ENCODE measurements at regions not wholly inside any gene's neighbourhood (a gene's known extent, or its start where the extent isn't known, plus 50 kb on each side); places are given as distances from the start of the nearest gene placed in this dataset.
"Not testable (repeated sequence)": the region's sequence is repeated elsewhere in the genome, so short reads cannot be mapped to it uniquely, and the experiment has no call there.

GRCh38 chr13:65302691-65303090 is 1927.4 kb downstream of the PCDH9 start:
- DNase-seq = no peak

- DNase-seq = peak; percentile 44 to 45
Measured at GRCh38 chr13:65301506-65301905, 1928.6 kb downstream of the PCDH9 start.

DNA sequence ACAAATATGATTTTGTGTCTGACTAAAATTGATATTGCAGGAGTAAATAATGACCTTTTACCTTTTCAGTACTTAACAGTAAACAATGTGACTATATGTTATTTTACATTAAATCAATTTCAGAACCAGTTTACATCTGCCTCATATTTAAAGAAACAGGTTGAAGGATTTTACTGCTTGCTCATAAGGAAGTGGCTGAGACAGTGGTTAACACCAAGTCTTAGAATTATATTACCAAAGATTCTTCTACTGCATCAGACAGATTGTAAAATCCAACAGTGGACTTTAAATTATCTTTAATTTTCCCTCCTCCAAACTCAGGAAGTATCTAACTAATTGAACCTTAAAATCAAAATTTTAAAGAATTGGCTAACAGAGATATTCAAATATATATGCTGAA is 1929.9 kb downstream of the PCDH9 start:
- DNase-seq = no peak

GRCh38 chr13:65293530-65294198 is 1936.5 kb downstream of the PCDH9 start:
- no peak for DNase-seq

DNA sequence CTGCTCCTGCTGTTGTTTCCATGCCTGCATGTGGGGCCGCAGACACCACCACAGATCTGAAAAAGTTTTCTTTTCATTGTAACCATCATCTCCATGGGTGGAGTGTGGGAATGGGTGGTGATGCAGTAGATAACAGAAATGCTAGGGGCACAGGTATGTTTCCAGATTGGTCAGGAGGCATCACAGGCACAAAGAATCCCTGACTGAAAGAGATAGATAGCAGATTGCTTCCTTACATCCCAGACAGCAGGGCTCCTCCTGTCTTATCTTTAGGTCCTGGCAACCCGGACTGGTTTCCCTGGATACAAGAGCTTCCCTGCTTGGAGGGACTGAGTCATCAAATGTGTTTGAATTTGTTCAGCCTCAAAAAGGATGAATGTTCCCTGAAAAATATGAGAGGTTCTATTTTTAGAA is 1937.6 kb downstream of the PCDH9 start:
- DNase-seq = no peak

- no peak for DNase-seq
Measured at GRCh38 chr13:65287405-65287804, 1942.7 kb downstream of the PCDH9 start.

- DNase-seq = no peak
Measured at GRCh38 chr13:65275838-65276630, 1954.1 kb downstream of the PCDH9 start.

- no peak for DNase-seq
Measured at GRCh38 chr13:65275108-65275507, 1955.0 kb downstream of the PCDH9 start.

- DNase-seq = not testable (repeated sequence)
Measured at GRCh38 chr13:65273811-65274420, 1956.2 kb downstream of the PCDH9 start.

DNA sequence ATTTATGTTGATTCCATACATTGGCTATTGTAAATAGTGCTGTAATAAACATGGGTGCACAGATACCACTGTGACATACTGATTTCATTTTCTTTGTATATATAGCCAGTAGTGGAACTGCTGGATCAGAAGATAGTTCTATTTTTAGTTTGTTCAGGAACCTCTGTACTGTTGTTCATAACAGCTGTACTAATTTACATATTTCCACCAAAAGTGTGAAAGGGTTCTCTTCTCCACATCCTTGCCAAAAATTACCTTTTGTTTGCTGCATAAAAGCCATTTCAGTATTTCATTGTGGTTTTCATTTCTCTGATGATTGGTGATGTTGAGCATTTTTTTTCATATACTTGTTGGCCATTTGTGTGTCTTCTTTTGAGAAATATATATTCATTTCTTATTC is 1962.1 kb downstream of the PCDH9 start:
- no peak for DNase-seq

- no peak for DNase-seq
Measured at GRCh38 chr13:65265988-65266387, 1964.1 kb downstream of the PCDH9 start.

DNA sequence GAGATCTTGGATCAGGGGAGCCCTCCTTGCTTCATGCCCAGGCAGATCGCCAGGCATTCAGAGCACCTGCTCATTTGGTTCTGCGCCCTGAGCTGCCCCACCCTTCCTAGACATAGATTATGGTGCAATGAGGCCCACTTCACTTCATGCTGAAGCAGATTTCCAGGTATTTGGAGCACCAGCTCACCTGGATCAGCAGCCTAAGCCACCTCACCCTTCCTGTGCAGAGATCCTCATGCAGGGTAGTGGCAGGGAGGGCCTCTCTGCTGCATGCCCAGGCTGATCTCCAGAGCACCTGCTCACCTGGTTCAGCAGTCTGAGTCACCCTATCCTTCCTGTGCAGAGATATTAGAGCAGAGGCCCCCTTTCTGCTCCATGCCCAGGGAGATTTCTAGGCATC is 1966.1 kb downstream of the PCDH9 start:
- DNase-seq = no peak

DNA sequence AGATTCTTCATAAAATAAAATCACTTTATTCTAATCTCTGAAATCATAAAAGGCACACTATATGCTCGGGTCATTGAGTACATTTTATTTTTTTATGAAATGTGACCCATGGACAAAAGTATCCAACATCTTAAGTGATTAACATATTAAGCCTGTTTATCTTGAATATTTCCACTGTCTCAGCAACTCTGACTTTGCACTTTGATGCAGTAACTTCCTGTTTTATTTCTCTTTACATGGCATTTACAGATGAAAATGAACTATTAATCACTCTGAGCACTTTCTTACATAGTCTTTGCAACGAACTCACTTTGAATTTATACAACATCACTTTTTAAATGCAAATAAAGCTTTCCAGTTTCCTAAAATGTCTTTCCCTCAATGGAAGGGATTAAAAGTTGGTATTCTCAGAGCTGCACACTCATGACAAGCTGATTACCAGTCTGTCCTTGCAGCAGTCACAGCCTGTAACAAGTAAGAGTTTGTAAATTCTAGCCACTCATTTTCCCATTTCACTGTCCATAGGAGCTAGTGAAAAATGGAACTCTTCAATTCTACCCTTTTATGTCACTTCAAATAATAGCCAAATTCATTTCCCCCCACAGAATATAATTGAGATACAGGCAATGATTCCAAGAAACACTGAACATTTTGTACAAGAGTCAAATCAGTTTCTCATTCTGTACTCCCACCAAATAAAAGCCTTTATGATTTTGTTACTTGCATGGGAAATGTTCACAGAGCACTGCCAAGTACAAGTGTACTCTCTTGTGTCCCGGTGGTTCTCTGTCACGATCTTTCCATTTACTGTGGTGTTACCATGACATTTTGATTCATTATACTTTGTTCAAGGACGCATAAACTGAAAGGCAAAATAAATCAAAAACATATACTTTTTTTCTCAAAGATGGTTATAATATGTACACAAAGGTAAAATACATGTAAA is 1968.9 kb downstream of the PCDH9 start:
- no peak for DNase-seq

GRCh38 chr13:65240773-65241172 is 1989.4 kb downstream of the PCDH9 start:
- DNase-seq = no peak

GRCh38 chr13:65236841-65237418 is 1993.2 kb downstream of the PCDH9 start:
- no peak for DNase-seq

DNA sequence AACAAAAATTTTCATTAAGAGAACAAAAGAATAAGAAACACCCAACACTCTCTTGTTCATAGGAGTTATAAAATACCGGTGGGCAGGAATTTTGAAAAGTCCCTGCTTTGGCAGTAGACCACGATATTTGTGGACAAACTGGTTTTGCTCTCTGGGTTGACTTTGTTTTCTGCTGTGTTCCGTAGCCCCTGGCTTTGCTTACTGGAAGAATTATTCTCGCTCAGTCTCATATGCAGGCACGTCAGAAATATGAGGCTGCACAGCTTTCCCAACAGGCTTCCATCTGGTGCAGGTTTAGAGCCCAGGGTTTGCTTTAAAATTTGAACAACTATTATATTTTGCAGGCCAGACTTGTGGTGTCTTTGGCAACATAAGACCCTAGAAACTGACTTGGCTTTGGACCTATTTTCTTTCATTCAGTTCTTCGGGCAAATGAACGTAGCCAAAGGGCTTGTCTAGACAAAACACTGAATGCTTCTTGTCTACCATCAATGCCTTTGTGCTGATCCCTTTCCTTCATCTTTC is 2012.6 kb downstream of the PCDH9 start:
- DNase-seq = peak in 1 of 2 donors; percentile 3

DNA sequence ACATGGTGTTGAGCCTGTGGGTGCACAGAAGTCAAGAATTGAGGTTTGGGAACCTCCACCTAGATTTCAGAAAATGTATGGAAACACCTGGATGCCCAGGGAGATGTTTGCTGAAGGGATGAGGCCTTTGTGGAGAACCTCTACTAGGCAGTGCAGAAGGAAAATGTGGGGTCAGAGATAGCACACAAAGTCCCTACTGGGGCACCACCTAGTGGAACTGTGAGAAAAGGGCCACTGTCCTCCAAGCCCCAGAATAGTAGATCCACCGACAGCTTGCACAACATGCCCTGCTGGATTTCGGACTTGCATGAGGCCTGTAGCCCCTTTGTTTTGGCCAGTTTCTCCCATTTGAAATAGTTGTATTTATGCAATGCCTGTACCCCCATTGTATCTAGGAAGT is 2027.3 kb downstream of the PCDH9 start:
- DNase-seq = not testable (repeated sequence)

DNA sequence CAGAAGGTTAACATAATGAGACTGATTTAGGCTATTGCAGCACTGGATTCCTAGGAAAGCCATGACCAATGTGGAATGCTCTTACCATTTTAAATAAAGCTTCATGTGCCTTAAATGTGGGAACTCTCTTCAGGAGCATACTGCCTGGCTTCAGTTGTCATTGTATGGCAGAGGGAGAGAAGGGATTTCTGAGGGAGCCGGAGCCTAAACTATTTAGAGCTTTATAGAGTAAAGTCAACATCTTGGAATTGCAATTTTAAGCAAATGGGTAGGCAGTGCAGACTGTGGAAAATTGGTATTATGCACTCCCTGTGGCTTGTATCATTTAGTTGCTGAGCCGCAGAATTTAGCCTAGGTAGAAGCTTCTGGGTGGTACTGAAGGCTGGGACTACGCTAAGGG is 2041.4 kb downstream of the PCDH9 start:
- DNase-seq = no peak

DNA sequence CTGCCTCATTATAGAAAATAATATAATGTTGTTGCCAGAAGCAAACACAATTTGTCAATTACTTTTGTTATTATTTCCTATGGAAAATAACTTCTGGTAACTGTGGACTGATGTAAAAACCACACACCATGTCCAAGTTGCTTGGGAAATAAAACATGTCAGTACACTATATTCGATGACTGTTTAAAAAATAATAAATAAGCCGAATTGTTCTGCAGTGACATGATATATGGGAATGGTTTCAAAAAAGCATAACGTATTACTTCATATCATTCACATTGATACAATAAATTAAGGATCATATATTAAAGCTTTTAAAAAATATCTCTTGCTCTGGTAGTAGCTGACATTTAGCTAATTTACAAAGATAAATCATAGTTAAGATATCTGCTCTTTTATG is 2062.1 kb downstream of the PCDH9 start:
- no peak for DNase-seq

- DNase-seq = no peak
Measured at GRCh38 chr13:65166675-65167074, 2063.5 kb downstream of the PCDH9 start.

- DNase-seq = no peak
Measured at GRCh38 chr13:65159803-65160202, 2070.3 kb downstream of the PCDH9 start.
